ENCODE measurements at regions not wholly inside any gene's neighbourhood (a gene's known extent, or its start where the extent isn't known, plus 50 kb on each side); places are given as distances from the start of the nearest gene placed in this dataset.

- 83 to 100% (median 91%) methylated on average over 1 to 3 of the region's 3 CpGs for WGBS, 4 donors
- intact Hi-C loops (cut with DNase I): no loop called here
- H3K9me3 ChIP-seq (replicated peaks in 1 of 3): no peaks in the 10 kb centered on the region
These were observed 64.7 kb upstream of the CTBP2 start for GRCh38 chr10:125225051-125225450.

GRCh38 chr10:125222515-125223308 is 62.3 kb upstream of the CTBP2 start:
- intact Hi-C loops (cut with DNase I): no loop called here
- TF ChIP-seq CTCF (IDR thresholded peaks at IDR 0.05): no peak
- no peak for TF ChIP-seq POLR2A (IDR thresholded peaks at IDR 0.05)
- whole genome bisulfite sequencing, 4 donors: 67 to 82% (median 74%) methylated on average over 12 to 16 of the region's 16 CpGs
- Histone ChIP-seq H3K9me3 (replicated peaks in 1 of 3) (no peaks in the 10 kb centered on the region), H3K4me3 (no peak overlapping the region), H3K27me3 (no peaks in the 10 kb centered on the region), H3K4me1 (replicated peaks in 1 of 2) (no peaks in the 10 kb centered on the region), H3K27ac (no peak overlapping the region), H3K36me3 (replicated peaks in 1 of 2) (no peaks in the 10 kb centered on the region)
- peak in 1 of 7 donors; percentile 23 for DNase-seq

More at GRCh38 chr10:125225051-125225450, 64.7 kb upstream of the CTBP2 start:
- TF ChIP-seq POLR2A (IDR thresholded peaks at IDR 0.05) (no peak), CTCF (IDR thresholded peaks at IDR 0.05) (no peak)
- Histone ChIP-seq H3K4me1 (replicated peaks in 1 of 2) (no peaks in the 10 kb centered on the region), H3K27me3 (no peaks in the 10 kb centered on the region), H3K27ac (no peak overlapping the region), H3K4me3 (no peak overlapping the region), H3K36me3 (replicated peaks in 1 of 2) (no peaks in the 10 kb centered on the region)
- no peak for DNase-seq

GRCh38 chr10:125221716-125222115 is 61.4 kb upstream of the CTBP2 start:
- Histone ChIP-seq H3K9me3 (replicated peaks in 1 of 3) (no peaks in the 10 kb centered on the region), H3K27ac (no peak overlapping the region), H3K4me3 (no peak overlapping the region), H3K27me3 (no peaks in the 10 kb centered on the region), H3K36me3 (replicated peaks in 1 of 2) (no peaks in the 10 kb centered on the region), H3K4me1 (replicated peaks in 1 of 2) (no peaks in the 10 kb centered on the region)
- TF ChIP-seq CTCF (IDR thresholded peaks at IDR 0.05) (no peak), POLR2A (IDR thresholded peaks at IDR 0.05) (no peak)
- no peak for DNase-seq
- 66 to 87% (median 76%) methylated on average over 8 of the region's 8 CpGs for WGBS, 4 donors
- intact Hi-C loops (cut with DNase I): no loop called here

GRCh38 chr10:125219776-125220175 is 59.4 kb upstream of the CTBP2 start:
- intact Hi-C loops (cut with DNase I): no loop called here

More at GRCh38 chr10:125219776-125220175, 59.4 kb upstream of the CTBP2 start:
- TF ChIP-seq CTCF (IDR thresholded peaks at IDR 0.05): no peak
- no peak for TF ChIP-seq POLR2A (IDR thresholded peaks at IDR 0.05)
- Histone ChIP-seq H3K27me3 (no peaks in the 10 kb centered on the region), H3K9me3 (replicated peaks in 1 of 3) (no peaks in the 10 kb centered on the region), H3K36me3 (replicated peaks in 1 of 2) (no peaks in the 10 kb centered on the region), H3K4me3 (no peak overlapping the region), H3K27ac (no peak overlapping the region), H3K4me1 (replicated peaks in 1 of 2) (no peaks in the 10 kb centered on the region)
- 91 to 94% (median 91%) methylated on average over 4 of the region's 4 CpGs for WGBS, 4 donors
- DNase-seq: peak in 1 of 7 donors; percentile 28

All from adrenal gland (tissue), 9 donors.